ENCODE measurements at regions not wholly inside any gene's neighbourhood (a gene's known extent, or its start where the extent isn't known, plus 50 kb on each side); places are given as distances from the start of the nearest gene placed in this dataset.
A peak's percentile ranks its signal among the peaks of the same experiment; 100 is the strongest.

GRCh38 chr9:108463932-108464606 is 391.7 kb downstream of the ACTL7B start:
- Histone ChIP-seq H3K27ac (no peak overlapping the region), H3K9me3 (ENCODE audit: low read depth) (no peaks in the 10 kb centered on the region), H3K79me2 (no peaks in the 10 kb centered on the region), H4K20me1 (ENCODE audit: insufficient read depth, poor library complexity, severe bottlenecking) (no peaks in the 10 kb centered on the region), H3K27me3 (peaks cover 3% of the 10 kb centered on the region), H3K36me3 (replicated peaks; ENCODE audit: insufficient read depth, low read depth) (no peaks in the 10 kb centered on the region), H3K9me2 (replicated peaks; ENCODE audit: insufficient read depth) (no peaks in the 10 kb centered on the region), H3K4me3 (no peak overlapping the region), H3K4me1 (ENCODE audit: insufficient read depth) (no peaks in the 10 kb centered on the region), H2AFZ (no peak overlapping the region), H3K4me2 (no peak overlapping the region)
- no peak for DNase-seq (ENCODE audit: low spot score)
- TF ChIP-seq EZH2 (IDR thresholded peaks at IDR 0.05; ENCODE audit: borderline replicate concordance) = no peak
- no peak for TF ChIP-seq CTCF (IDR thresholded peaks at IDR 0.05; ENCODE audit: poor library complexity)
- TF ChIP-seq EZH2phosphoT487 (IDR thresholded peaks at IDR 0.05; ENCODE audit: low read depth, severe bottlenecking, unreplicated experiment) = no peak
- 73% methylated on average over 3 of the region's 3 CpGs for WGBS (ENCODE audit: low lambda C conversion rate, missing lambda C conversion rate)

GRCh38 chr9:108456903-108457302 is 398.9 kb downstream of the ACTL7B start:
- Histone ChIP-seq H3K36me3 (replicated peaks; ENCODE audit: insufficient read depth, low read depth) (no peaks in the 10 kb centered on the region), H3K4me3 (no peak overlapping the region), H3K9me2 (replicated peaks; ENCODE audit: insufficient read depth) (no peaks in the 10 kb centered on the region), H3K79me2 (no peaks in the 10 kb centered on the region), H4K20me1 (ENCODE audit: insufficient read depth, poor library complexity, severe bottlenecking) (no peaks in the 10 kb centered on the region), H3K27me3 (peaks cover 2% of the 10 kb centered on the region), H2AFZ (no peak overlapping the region), H3K27ac (no peak overlapping the region), H3K4me2 (no peak overlapping the region), H3K9me3 (ENCODE audit: low read depth) (no peaks in the 10 kb centered on the region), H3K4me1 (ENCODE audit: insufficient read depth) (no peaks in the 10 kb centered on the region)
- no peak for DNase-seq (ENCODE audit: low spot score)
- WGBS (ENCODE audit: low lambda C conversion rate, missing lambda C conversion rate) = 93% methylated on average over 2 of the region's 2 CpGs
- TF ChIP-seq EZH2 (IDR thresholded peaks at IDR 0.05; ENCODE audit: borderline replicate concordance) (no peak), EZH2phosphoT487 (IDR thresholded peaks at IDR 0.05; ENCODE audit: low read depth, severe bottlenecking, unreplicated experiment) (no peak), CTCF (IDR thresholded peaks at IDR 0.05; ENCODE audit: poor library complexity) (no peak)

GRCh38 chr9:108445431-108446071 is 410.2 kb downstream of the ACTL7B start:
- Histone ChIP-seq H3K9me2 (replicated peaks; ENCODE audit: insufficient read depth) (no peaks in the 10 kb centered on the region), H3K27me3 (no peaks in the 10 kb centered on the region), H3K9me3 (ENCODE audit: low read depth) (no peaks in the 10 kb centered on the region), H3K36me3 (replicated peaks; ENCODE audit: insufficient read depth, low read depth) (no peaks in the 10 kb centered on the region), H4K20me1 (ENCODE audit: insufficient read depth, poor library complexity, severe bottlenecking) (no peaks in the 10 kb centered on the region), H3K4me3 (no peak overlapping the region), H3K4me2 (no peak overlapping the region), H3K27ac (peak overlapping the region; percentile 60), H3K79me2 (no peaks in the 10 kb centered on the region), H3K4me1 (ENCODE audit: insufficient read depth) (peaks cover 19% of the 10 kb centered on the region), H2AFZ (no peak overlapping the region)
- TF ChIP-seq EZH2 (IDR thresholded peaks at IDR 0.05; ENCODE audit: borderline replicate concordance) (no peak), CTCF (IDR thresholded peaks at IDR 0.05; ENCODE audit: poor library complexity) (no peak), EZH2phosphoT487 (IDR thresholded peaks at IDR 0.05; ENCODE audit: low read depth, severe bottlenecking, unreplicated experiment) (no peak)
- 66% methylated on average over 8 of the region's 8 CpGs for WGBS (ENCODE audit: low lambda C conversion rate, missing lambda C conversion rate)
- DNase-seq (ENCODE audit: low spot score) = peak; percentile 38
